Parathyroid adenoma (tissue), 2 donors: ENCODE measurements at regions not wholly inside any gene's neighbourhood (a gene's known extent, or its start where the extent isn't known, plus 50 kb on each side); places are given as distances from the start of the nearest gene placed in this dataset.
A peak's percentile ranks its signal among the peaks of the same experiment; 100 is the strongest.

Experiments
- H2AFZ ChIP-seq: fragments of 300-600 bp; sonication (generic); one replicate; pipeline ENCODE4 v1.7.0; 2017; ENCODE audit warnings: antibody characterized with exemption, mild to moderate bottlenecking
- H3K27ac ChIP-seq: fragments of 300-600 bp; sonication (generic); one replicate; pipeline ENCODE4 v1.7.0; 2017
- H3K27me3 ChIP-seq: fragments of 300-600 bp; sonication (generic); one replicate; pipeline ENCODE4 v1.7.0; 2017; ENCODE audit warnings: low read length; ENCODE audit not compliant: control insufficient read depth, insufficient read depth
- H3K36me3 ChIP-seq: fragments of 300-600 bp; sonication (generic); one replicate; pipeline ENCODE4 v1.7.0; 2017; ENCODE audit warnings: low read length; ENCODE audit not compliant: control insufficient read depth, insufficient read depth
- H3K4me1 ChIP-seq: fragments of 300-600 bp; sonication (generic); one replicate; pipeline ENCODE4 v1.7.0; 2017; ENCODE audit warnings: control low read depth
- H3K4me2 ChIP-seq: fragments of 300-600 bp; sonication (generic); one replicate; pipeline ENCODE4 v1.7.0; 2017; ENCODE audit warnings: low read length
- H3K4me3 ChIP-seq: fragments of 300-600 bp; sonication (generic); one replicate; pipeline ENCODE4 v1.7.0; 2017; ENCODE audit warnings: low read depth, low read length
- H3K79me2 ChIP-seq: fragments of 300-600 bp; sonication (generic); one replicate; pipeline ENCODE4 v1.7.0; 2017; ENCODE audit warnings: control low read depth
- H3K9ac ChIP-seq: fragments of 300-600 bp; sonication (generic); one replicate; pipeline ENCODE4 v1.7.0; 2017; ENCODE audit warnings: mild to moderate bottlenecking
- H3K9me3 ChIP-seq: fragments of 300-600 bp; sonication (generic); one replicate; pipeline ENCODE4 v1.7.0; 2017; ENCODE audit warnings: low read length; ENCODE audit not compliant: control insufficient read depth
- CTCF ChIP-seq: fragments of 300-600 bp; sonication (generic); IDR thresholded peaks from one replicate; pipeline ENCODE4 v1.7.0; 2017; ENCODE audit warnings: antibody characterized with exemption, mild to moderate bottlenecking
- donor health status: primary hyperparathyroidism.

- TF ChIP-seq CTCF, result no peak
- Histone ChIP-seq H3K4me3 (no peak overlapping the region), H3K4me1 (no peaks in the 10 kb centered on the region), H3K79me2 (no peaks in the 10 kb centered on the region), H3K9ac (no peak overlapping the region), H3K27ac (no peak overlapping the region), H3K9me3 (no peaks in the 10 kb centered on the region), H3K27me3 (no peaks in the 10 kb centered on the region), H3K4me2 (no peak overlapping the region), H3K36me3 (no peaks in the 10 kb centered on the region), H2AFZ (no peak overlapping the region)
These were observed 124.3 kb upstream of the CACNA2D1 start for GRCh38 chr7:82567841-82568240.

GRCh38 chr7:82567356-82567755 is 123.8 kb upstream of the CACNA2D1 start:
- Histone ChIP-seq H3K4me3 (no peak overlapping the region), H3K27me3 (no peaks in the 10 kb centered on the region), H2AFZ (no peak overlapping the region), H3K4me2 (no peak overlapping the region), H3K9ac (no peak overlapping the region), H3K9me3 (no peaks in the 10 kb centered on the region), H3K79me2 (no peaks in the 10 kb centered on the region), H3K27ac (no peak overlapping the region), H3K4me1 (no peaks in the 10 kb centered on the region), H3K36me3 (no peaks in the 10 kb centered on the region)
- no peak for TF ChIP-seq CTCF

- no peaks in the 10 kb centered on the region for H3K79me2 ChIP-seq
- no peak overlapping the region for H3K9ac ChIP-seq
- H3K36me3 ChIP-seq, result no peaks in the 10 kb centered on the region
- no peaks in the 10 kb centered on the region for H3K4me1 ChIP-seq
- H3K4me3 ChIP-seq, result no peak overlapping the region
- H3K27me3 ChIP-seq, result no peaks in the 10 kb centered on the region
- H2AFZ ChIP-seq, result no peak overlapping the region
- H3K4me2 ChIP-seq, result no peak overlapping the region
- H3K27ac ChIP-seq, result no peak overlapping the region
- H3K9me3 ChIP-seq, result no peaks in the 10 kb centered on the region
- no peak for TF ChIP-seq CTCF
These were observed 123.2 kb upstream of the CACNA2D1 start for GRCh38 chr7:82566752-82567151.

GRCh38 chr7:82562716-82563404 is 119.3 kb upstream of the CACNA2D1 start:
- H3K9me3 ChIP-seq, result no peaks in the 10 kb centered on the region
- no peaks in the 10 kb centered on the region for H3K79me2 ChIP-seq
- H3K4me3 ChIP-seq, result no peak overlapping the region
- H3K4me2 ChIP-seq, result no peak overlapping the region
- no peak overlapping the region for H2AFZ ChIP-seq
- TF ChIP-seq CTCF, result no peak
- no peaks in the 10 kb centered on the region for H3K36me3 ChIP-seq
- no peaks in the 10 kb centered on the region for H3K4me1 ChIP-seq
- H3K27ac ChIP-seq, result no peak overlapping the region
- no peaks in the 10 kb centered on the region for H3K27me3 ChIP-seq
- no peak overlapping the region for H3K9ac ChIP-seq

GRCh38 chr7:82559193-82559805 is 115.7 kb upstream of the CACNA2D1 start:
- H2AFZ ChIP-seq, result no peak overlapping the region
- H3K4me1 ChIP-seq, result no peaks in the 10 kb centered on the region
- H3K4me2 ChIP-seq, result peak overlapping the region; percentile 19
- H3K27me3 ChIP-seq, result no peaks in the 10 kb centered on the region
- H3K36me3 ChIP-seq, result no peaks in the 10 kb centered on the region
- H3K79me2 ChIP-seq, result no peaks in the 10 kb centered on the region
- TF ChIP-seq CTCF, result no peak
- no peaks in the 10 kb centered on the region for H3K9me3 ChIP-seq
- peak overlapping the region; percentile 25 for H3K4me3 ChIP-seq
- H3K27ac ChIP-seq, result no peak overlapping the region
- no peak overlapping the region for H3K9ac ChIP-seq
